ENCODE measurements at regions not wholly inside any gene's neighbourhood (a gene's known extent, or its start where the extent isn't known, plus 50 kb on each side); places are given as distances from the start of the nearest gene placed in this dataset.

- TF ChIP-seq YY1 (IDR thresholded peaks at IDR 0.05; ENCODE audit: low read depth) (no peak), FOXM1 (IDR thresholded peaks at IDR 0.05; ENCODE audit: borderline replicate concordance, low read depth) (no peak), TEAD4 (IDR thresholded peaks at IDR 0.05) (no peak), EGR1 (IDR thresholded peaks at IDR 0.05) (no peak), EP300 (IDR thresholded peaks at IDR 0.05; ENCODE audit: borderline replicate concordance) (no peak), REST (IDR thresholded peaks at IDR 0.05; ENCODE audit: low read depth) (no peak), TAF1 (IDR thresholded peaks at IDR 0.05; ENCODE audit: low read depth) (no peak), TCF12 (IDR thresholded peaks at IDR 0.05; ENCODE audit: low read depth) (no peak), CREB1 (IDR thresholded peaks at IDR 0.05; ENCODE audit: low read depth) (no peak), MAX (IDR thresholded peaks at IDR 0.05) (no peak)
These were observed 188.8 kb downstream of the MRPS30 start for GRCh38 chr5:44997506-44997905.
